Uterus (tissue), 3 donors: ENCODE measurements at regions not wholly inside any gene's neighbourhood (a gene's known extent, or its start where the extent isn't known, plus 50 kb on each side); places are given as distances from the start of the nearest gene placed in this dataset.

Experiments used
- DNase-seq, 2 donors: peaks; one replicate each; pipeline ENCODE4 v3.0.0-alpha.2; 2019 to 2020
- H3K27ac ChIP-seq, 2 donors: fragments of 200-600 bp; sonication (generic); 1 replicate in 1 of 2; 2 replicates in 1 of 2; pipeline ENCODE4 v1.5.1; 2016 to 2018
- H3K27me3 ChIP-seq, 2 donors: fragments of 200-600 bp; sonication (generic); one replicate each; pipeline ENCODE4 v1.5.1; 2018 to 2019; ENCODE audit warnings: control low read depth in 1 of 2
- H3K36me3 ChIP-seq, 2 donors: fragments of 200-600 bp; sonication (generic); one replicate each; pipeline ENCODE4 v1.5.1; 2019; ENCODE audit warnings: control low read depth in 1 of 2
- H3K4me1 ChIP-seq, 2 donors: fragments of 200-600 bp; sonication (generic); one replicate each; pipeline ENCODE4 v1.5.1; 2018 to 2019; ENCODE audit warnings: control low read depth in 1 of 2
- H3K4me3 ChIP-seq, 2 donors: fragments of 200-600 bp; sonication (generic); 1 replicate in 1 of 2; 2 replicates in 1 of 2; pipeline ENCODE4 v1.5.1; 2018 to 2019; ENCODE audit warnings: mild to moderate bottlenecking in 1 of 2
- H3K9me3 ChIP-seq, 2 donors: fragments of 200-600 bp; sonication (generic); one replicate each; pipeline ENCODE4 v1.5.1; 2019; ENCODE audit warnings: control low read depth in 1 of 2
- CTCF ChIP-seq, 4 experiments: fragments of 200-600 bp in 2 of 4; fragments of 450-650 bp in 2 of 4; sonication (generic) in 2 of 4; IDR thresholded peaks; one replicate each; pipeline ENCODE4 v1.5.1; 2016 to 2019; ENCODE audit warnings: antibody characterized with exemption in 4 of 4, mild to moderate bottlenecking in 2 of 4, moderate library complexity in 1 of 4
- POLR2A ChIP-seq, 2 donors: fragments of 450-650 bp; IDR thresholded peaks; one replicate each; pipeline ENCODE4 v1.6.1; 2016; ENCODE audit warnings: antibody characterized with exemption in 2 of 2, mild to moderate bottlenecking in 1 of 2, moderate library complexity in 1 of 2
- intact Hi-C: fragments of 100-400 bp; cut with DNase I; formaldehyde crosslinking; loops from one replicate; pipeline ENCODE4 v1.15.1; 2023; ENCODE audit warnings: low total_unique reads
- donor health status: DM: yes; HTN: yes; CAD: no.

- intact Hi-C loops, result no loop called here
- TF ChIP-seq CTCF (IDR thresholded peaks at IDR 0.05) (no peak), POLR2A (IDR thresholded peaks at IDR 0.05) (no peak)
- Histone ChIP-seq H3K27ac (no peak overlapping the region), H3K4me3 (no peak overlapping the region), H3K4me1 (no peaks in the 10 kb centered on the region), H3K36me3 (no peaks in the 10 kb centered on the region), H3K27me3 (no peaks in the 10 kb centered on the region), H3K9me3 (no peaks in the 10 kb centered on the region)
- no peak for DNase-seq
Observed at GRCh38 chr12:127401536-127401935, 865.4 kb upstream of the TMEM132C start.

GRCh38 chr12:127411166-127411915 lies 855.6 kb upstream of the TMEM132C start:
- H3K4me1 ChIP-seq, result no peaks in the 10 kb centered on the region
- H3K27ac ChIP-seq, result no peak overlapping the region
- intact Hi-C loops, result no loop called here
- H3K27me3 ChIP-seq, result no peaks in the 10 kb centered on the region
- no peak for DNase-seq
- H3K9me3 ChIP-seq, result no peaks in the 10 kb centered on the region
- H3K4me3 ChIP-seq, result no peak overlapping the region
- TF ChIP-seq CTCF (IDR thresholded peaks at IDR 0.05) (no peak), POLR2A (IDR thresholded peaks at IDR 0.05) (no peak)
- H3K36me3 ChIP-seq, result no peaks in the 10 kb centered on the region

GRCh38 chr12:127411981-127412380 lies 855.0 kb upstream of the TMEM132C start:
- Histone ChIP-seq H3K4me3 (no peak overlapping the region), H3K4me1 (no peaks in the 10 kb centered on the region), H3K36me3 (no peaks in the 10 kb centered on the region), H3K9me3 (no peaks in the 10 kb centered on the region), H3K27me3 (no peaks in the 10 kb centered on the region), H3K27ac (no peak overlapping the region)
- TF ChIP-seq CTCF (IDR thresholded peaks at IDR 0.05) (no peak), POLR2A (IDR thresholded peaks at IDR 0.05) (no peak)
- intact Hi-C loops, result no loop called here
- no peak for DNase-seq

GRCh38 chr12:127412866-127413265 lies 854.1 kb upstream of the TMEM132C start:
- Histone ChIP-seq H3K4me3 (no peak overlapping the region), H3K9me3 (no peaks in the 10 kb centered on the region), H3K27ac (no peak overlapping the region), H3K4me1 (no peaks in the 10 kb centered on the region), H3K27me3 (no peaks in the 10 kb centered on the region), H3K36me3 (no peaks in the 10 kb centered on the region)
- no peak for TF ChIP-seq POLR2A (IDR thresholded peaks at IDR 0.05)
- TF ChIP-seq CTCF (IDR thresholded peaks at IDR 0.05), result no peak
- DNase-seq, result no peak
- intact Hi-C loops, result no loop called here

- no peak for DNase-seq
- H3K4me1 ChIP-seq, result no peaks in the 10 kb centered on the region
- TF ChIP-seq POLR2A (IDR thresholded peaks at IDR 0.05), result no peak
- no peak for TF ChIP-seq CTCF (IDR thresholded peaks at IDR 0.05)
- no peaks in the 10 kb centered on the region for H3K9me3 ChIP-seq
- intact Hi-C loops, result no loop called here
- H3K27ac ChIP-seq, result no peak overlapping the region
- H3K27me3 ChIP-seq, result no peaks in the 10 kb centered on the region
- no peaks in the 10 kb centered on the region for H3K36me3 ChIP-seq
- no peak overlapping the region for H3K4me3 ChIP-seq
Observed at GRCh38 chr12:127414186-127414585, 852.8 kb upstream of the TMEM132C start.
